IPS-15b (cell line): ENCODE measurements at regions not wholly inside any gene's neighbourhood (a gene's known extent, or its start where the extent isn't known, plus 50 kb on each side); places are given as distances from the start of the nearest gene placed in this dataset.

ENCODE experiments used
- H3K27me3 ChIP-seq: one replicate; pipeline ENCODE4 v1.6.1; 2013; ENCODE audit warnings: low read length; ENCODE audit not compliant: control insufficient read depth, insufficient read depth
- H3K36me3 ChIP-seq: one replicate; pipeline ENCODE4 v1.6.1; 2013; ENCODE audit warnings: low read length; ENCODE audit not compliant: control insufficient read depth, insufficient read depth
- H3K4me1 ChIP-seq: one replicate; pipeline ENCODE4 v1.6.1; 2013; ENCODE audit warnings: mild to moderate bottlenecking, low read length; ENCODE audit not compliant: control insufficient read depth, insufficient read depth
- H3K4me3 ChIP-seq: one replicate; pipeline ENCODE4 v1.5.1; 2013; ENCODE audit warnings: low read depth, low read length
- H3K9ac ChIP-seq: one replicate; pipeline ENCODE4 v1.6.1; 2013; ENCODE audit warnings: low read depth, mild to moderate bottlenecking, low read length
- H3K9me3 ChIP-seq: one replicate; pipeline ENCODE4 v1.6.1; 2013; ENCODE audit warnings: mild to moderate bottlenecking, low read length; ENCODE audit not compliant: control insufficient read depth, insufficient read depth

GRCh38 chr13:85368686-85369085 is 430.5 kb downstream of the SLITRK6 start:
- Histone ChIP-seq H3K9ac (no peak overlapping the region), H3K4me1 (no peaks in the 10 kb centered on the region), H3K4me3 (no peak overlapping the region), H3K9me3 (no peaks in the 10 kb centered on the region), H3K36me3 (no peaks in the 10 kb centered on the region), H3K27me3 (no peaks in the 10 kb centered on the region)

- no peaks in the 10 kb centered on the region for H3K36me3 ChIP-seq
- no peaks in the 10 kb centered on the region for H3K9me3 ChIP-seq
- H3K4me1 ChIP-seq, result no peaks in the 10 kb centered on the region
- H3K4me3 ChIP-seq, result no peak overlapping the region
- no peak overlapping the region for H3K9ac ChIP-seq
- H3K27me3 ChIP-seq, result no peaks in the 10 kb centered on the region
Measured at GRCh38 chr13:85367887-85368286, 431.3 kb downstream of the SLITRK6 start.

- Histone ChIP-seq H3K4me1 (no peaks in the 10 kb centered on the region), H3K27me3 (no peaks in the 10 kb centered on the region), H3K36me3 (no peaks in the 10 kb centered on the region), H3K4me3 (no peak overlapping the region), H3K9me3 (no peaks in the 10 kb centered on the region), H3K9ac (no peak overlapping the region)
Measured at GRCh38 chr13:85366759-85367417, 432.3 kb downstream of the SLITRK6 start.

GRCh38 chr13:85363504-85363903 is 435.7 kb downstream of the SLITRK6 start:
- Histone ChIP-seq H3K9ac (no peak overlapping the region), H3K36me3 (no peaks in the 10 kb centered on the region), H3K9me3 (no peaks in the 10 kb centered on the region), H3K4me1 (no peaks in the 10 kb centered on the region), H3K4me3 (no peak overlapping the region), H3K27me3 (no peaks in the 10 kb centered on the region)

GRCh38 chr13:85362980-85363379 is 436.2 kb downstream of the SLITRK6 start:
- H3K36me3 ChIP-seq, result no peaks in the 10 kb centered on the region
- H3K27me3 ChIP-seq, result no peaks in the 10 kb centered on the region
- H3K4me3 ChIP-seq, result no peak overlapping the region
- no peaks in the 10 kb centered on the region for H3K9me3 ChIP-seq
- H3K4me1 ChIP-seq, result no peaks in the 10 kb centered on the region
- no peak overlapping the region for H3K9ac ChIP-seq

- no peaks in the 10 kb centered on the region for H3K4me1 ChIP-seq
- H3K36me3 ChIP-seq, result no peaks in the 10 kb centered on the region
Measured at GRCh38 chr13:85347251-85347650, 452.0 kb downstream of the SLITRK6 start.

GRCh38 chr13:85334187-85334586 is 465.0 kb downstream of the SLITRK6 start:
- no peaks in the 10 kb centered on the region for H3K36me3 ChIP-seq
- H3K9ac ChIP-seq, result no peak overlapping the region
- H3K4me1 ChIP-seq, result no peaks in the 10 kb centered on the region
- no peaks in the 10 kb centered on the region for H3K27me3 ChIP-seq
- H3K9me3 ChIP-seq, result no peaks in the 10 kb centered on the region
- no peak overlapping the region for H3K4me3 ChIP-seq

More at GRCh38 chr13:85347251-85347650, 452.0 kb downstream of the SLITRK6 start:
- H3K4me3 ChIP-seq, result no peak overlapping the region
- no peak overlapping the region for H3K9ac ChIP-seq
- H3K27me3 ChIP-seq, result no peaks in the 10 kb centered on the region
- H3K9me3 ChIP-seq, result no peaks in the 10 kb centered on the region

- no peak overlapping the region for H3K4me3 ChIP-seq
- H3K9ac ChIP-seq, result no peak overlapping the region
- H3K9me3 ChIP-seq, result no peaks in the 10 kb centered on the region
- no peaks in the 10 kb centered on the region for H3K36me3 ChIP-seq
- H3K4me1 ChIP-seq, result no peaks in the 10 kb centered on the region
- no peaks in the 10 kb centered on the region for H3K27me3 ChIP-seq
Measured at GRCh38 chr13:85333506-85334020, 465.7 kb downstream of the SLITRK6 start.

- Histone ChIP-seq H3K9me3 (no peaks in the 10 kb centered on the region), H3K36me3 (no peaks in the 10 kb centered on the region), H3K4me1 (no peaks in the 10 kb centered on the region), H3K4me3 (no peak overlapping the region), H3K27me3 (no peaks in the 10 kb centered on the region), H3K9ac (no peak overlapping the region)
Measured at GRCh38 chr13:85332615-85333014, 466.6 kb downstream of the SLITRK6 start.

GRCh38 chr13:85321734-85322133 is 477.5 kb downstream of the SLITRK6 start:
- no peak overlapping the region for H3K9ac ChIP-seq
- H3K4me1 ChIP-seq, result no peaks in the 10 kb centered on the region
- no peaks in the 10 kb centered on the region for H3K36me3 ChIP-seq
- no peak overlapping the region for H3K4me3 ChIP-seq
- no peaks in the 10 kb centered on the region for H3K27me3 ChIP-seq
- no peaks in the 10 kb centered on the region for H3K9me3 ChIP-seq

- Histone ChIP-seq H3K4me3 (no peak overlapping the region), H3K36me3 (no peaks in the 10 kb centered on the region), H3K27me3 (no peaks in the 10 kb centered on the region), H3K9ac (no peak overlapping the region), H3K4me1 (no peaks in the 10 kb centered on the region), H3K9me3 (no peaks in the 10 kb centered on the region)
Measured at GRCh38 chr13:85317781-85318180, 481.4 kb downstream of the SLITRK6 start.

GRCh38 chr13:85316506-85317025 is 482.7 kb downstream of the SLITRK6 start:
- no peak overlapping the region for H3K4me3 ChIP-seq
- no peaks in the 10 kb centered on the region for H3K36me3 ChIP-seq
- no peak overlapping the region for H3K9ac ChIP-seq
- no peaks in the 10 kb centered on the region for H3K4me1 ChIP-seq
- H3K27me3 ChIP-seq, result no peaks in the 10 kb centered on the region
- no peaks in the 10 kb centered on the region for H3K9me3 ChIP-seq
